Transverse colon (tissue), 4 donors: ENCODE measurements at regions not wholly inside any gene's neighbourhood (a gene's known extent, or its start where the extent isn't known, plus 50 kb on each side); places are given as distances from the start of the nearest gene placed in this dataset.

Experiments
- DNase-seq: peaks from one replicate; pipeline ENCODE4 v3.0.0-alpha.2; 2019
- H3K27ac ChIP-seq, 4 donors: fragments of 200-600 bp; sonication (generic); 2 replicates each; pipeline ENCODE4 v1.5.1; 2016 to 2018; ENCODE audit warnings: inconsistent platforms in 4 of 4
- H3K27me3 ChIP-seq: fragments of 200-600 bp; sonication (generic); 2 replicates; pipeline ENCODE4 v1.5.1; 2017; ENCODE audit warnings: inconsistent platforms
- H3K36me3 ChIP-seq, 4 donors: fragments of 200-600 bp; sonication (generic); 2 replicates each; pipeline ENCODE4 v1.5.1; 2017 to 2019; ENCODE audit warnings: inconsistent platforms in 4 of 4
- H3K4me1 ChIP-seq, 4 donors: fragments of 200-600 bp; sonication (generic); 2 replicates each; pipeline ENCODE4 v1.5.1; 2017 to 2020; ENCODE audit warnings: inconsistent platforms in 4 of 4
- H3K4me3 ChIP-seq, 4 donors: fragments of 200-600 bp; sonication (generic); 1 replicate in 1 of 4; 2 replicates in 3 of 4; pipeline versions ENCODE4 v1.5.1 to v1.6.1; 2017 to 2019; ENCODE audit warnings: inconsistent platforms in 4 of 4
- H3K9me3 ChIP-seq, 2 donors: fragments of 200-600 bp; sonication (generic); 2 replicates each; pipeline ENCODE4 v1.5.1; 2017 to 2019; ENCODE audit warnings: inconsistent platforms in 2 of 2
- CTCF ChIP-seq, 5 experiments: fragments of 200-600 bp in 3 of 5; fragments of 450-650 bp in 2 of 5; sonication (generic) in 3 of 5; IDR thresholded peaks; 1 replicate in 2 of 5; 2 replicates in 3 of 5; pipeline ENCODE4 v1.5.1; 2016 to 2017; ENCODE audit warnings: antibody characterized with exemption in 5 of 5, inconsistent platforms in 3 of 5, mild to moderate bottlenecking in 2 of 5, moderate library complexity in 1 of 5
- EP300 ChIP-seq: sonication (generic); formaldehyde crosslinking; IDR thresholded peaks from one replicate; pipeline ENCODE4 v1.6.1; 2017; ENCODE audit warnings: antibody characterized with exemption, low read depth
- POLR2A ChIP-seq: fragments of 450-650 bp; IDR thresholded peaks from one replicate; pipeline ENCODE4 v1.6.1; 2016; ENCODE audit warnings: antibody characterized with exemption, mild to moderate bottlenecking, moderate library complexity
- POLR2AphosphoS5 ChIP-seq, 3 donors: sonication (generic); formaldehyde crosslinking; IDR thresholded peaks; one replicate each; pipeline ENCODE4 v1.6.1; 2016; ENCODE audit warnings: antibody characterized with exemption in 3 of 3
- WGBS, 2 donors: methylation state at CpG; one replicate each; pipeline ENCODE4 v1.1.5; 2018; ENCODE audit warnings: low coverage in 1 of 2; 5-methylcytosine and 5-hydroxymethylcytosine counted together
- in situ Hi-C, 4 donors: fragments of 200-750 bp; cut with MboI; loops; one replicate each; pipeline versions ENCODE4 v1.15.0 to v1.15.1; 2017; ENCODE audit warnings: low sequenced_read_pairs in 3 of 4, low pct_ligation_motif_present in 1 of 4, low pct_unique_long_range_greater_than_20kb in 1 of 4
- intact Hi-C: fragments of 100-400 bp; cut with DNase I; formaldehyde crosslinking; loops from one replicate; pipeline ENCODE4 v1.15.1; 2023; ENCODE audit warnings: low total_unique reads

GRCh38 chr15:97504031-97504792, 456.3 kb upstream of the ARRDC4 start:
- TF ChIP-seq CTCF (IDR thresholded peaks at IDR 0.05): no peak
- TF ChIP-seq POLR2A: no peak
- no peak for TF ChIP-seq EP300
- no peak for TF ChIP-seq POLR2AphosphoS5 (IDR thresholded peaks at IDR 0.05)
- no peaks in the 10 kb centered on the region for H3K36me3 ChIP-seq
- H3K9me3 ChIP-seq: no peaks in the 10 kb centered on the region
- intact Hi-C loops (no loop called here), in situ Hi-C loops (no loop called here)
- DNase-seq: no peak
- H3K27me3 ChIP-seq: no peaks in the 10 kb centered on the region
- no peak overlapping the region for H3K27ac ChIP-seq
- no peaks in the 10 kb centered on the region for H3K4me1 ChIP-seq
- 49 to 59% methylated on average over 5 to 6 of the region's 6 CpGs for WGBS, 2 donors
- H3K4me3 ChIP-seq: no peak overlapping the region

GRCh38 chr15:97517737-97518136, 442.8 kb upstream of the ARRDC4 start:
- no peak for TF ChIP-seq EP300
- Histone ChIP-seq H3K4me1 (no peaks in the 10 kb centered on the region), H3K9me3 (no peaks in the 10 kb centered on the region), H3K27ac (no peak overlapping the region), H3K27me3 (no peaks in the 10 kb centered on the region), H3K36me3 (no peaks in the 10 kb centered on the region), H3K4me3 (no peak overlapping the region)
- no peak for DNase-seq
- intact Hi-C loops (no loop called here), in situ Hi-C loops (no loop called here)
- 70 to 75% methylated on average over 2 of the region's 2 CpGs for WGBS, 2 donors

GRCh38 chr15:97520689-97521088, 439.8 kb upstream of the ARRDC4 start:
- intact Hi-C loops (no loop called here), in situ Hi-C loops (no loop called here)
- Histone ChIP-seq H3K4me1 (no peaks in the 10 kb centered on the region), H3K9me3 (no peaks in the 10 kb centered on the region), H3K4me3 (no peak overlapping the region), H3K36me3 (no peaks in the 10 kb centered on the region), H3K27ac (no peak overlapping the region), H3K27me3 (no peaks in the 10 kb centered on the region)
- DNase-seq: no peak
- WGBS, 2 donors: 65 to 76% methylated on average over 4 of the region's 4 CpGs
- TF ChIP-seq EP300 (no peak), POLR2AphosphoS5 (IDR thresholded peaks at IDR 0.05) (no peak), POLR2A (no peak), CTCF (IDR thresholded peaks at IDR 0.05) (no peak)

GRCh38 chr15:97521381-97522285, 438.9 kb upstream of the ARRDC4 start:
- peak overlapping the region in 1 of 4 donors; percentile 20 for H3K4me3 ChIP-seq
- H3K4me1 ChIP-seq: no peaks in the 10 kb centered on the region
- H3K27ac ChIP-seq: no peak overlapping the region
- intact Hi-C loops: no loop called here
- no peaks in the 10 kb centered on the region for H3K36me3 ChIP-seq
- in situ Hi-C loops: no loop called here
- WGBS, 2 donors: 49 to 67% methylated on average over 13 to 21 of the region's 21 CpGs
- TF ChIP-seq POLR2A: no peak
- TF ChIP-seq EP300: no peak
- TF ChIP-seq CTCF (IDR thresholded peaks at IDR 0.05): no peak
- TF ChIP-seq POLR2AphosphoS5 (IDR thresholded peaks at IDR 0.05): no peak
- H3K27me3 ChIP-seq: no peaks in the 10 kb centered on the region
- H3K9me3 ChIP-seq: no peaks in the 10 kb centered on the region
- DNase-seq: no peak
